ENCODE measurements at regions not wholly inside any gene's neighbourhood (a gene's known extent, or its start where the extent isn't known, plus 50 kb on each side); places are given as distances from the start of the nearest gene placed in this dataset.
"Not testable (repeated sequence)": the region's sequence is repeated elsewhere in the genome, so short reads cannot be mapped to it uniquely, and the experiment has no call there.

GRCh38 chr2:176991411-176991810, 221.2 kb upstream of the HNRNPA3 start:
- POLR2A ChIA-PET = no interaction called here
- ATAC-seq (ENCODE audit: low read depth) (no peak), DNase-seq (no peak)
- Mint-ChIP-seq H3K4me3 (no peak overlapping the region), H3K27ac (no peak overlapping the region), H3K36me3 (peaks cover 2% of the 10 kb centered on the region), H3K27me3 (peaks cover 5% of the 10 kb centered on the region), H3K4me1 (no peaks in the 10 kb centered on the region), H3K9me3 (peaks cover 6% of the 10 kb centered on the region)

GRCh38 chr2:176997074-176997791, 215.4 kb upstream of the HNRNPA3 start:
- H3K27me3 Mint-ChIP-seq = no peaks in the 10 kb centered on the region
- peaks cover 15% of the 10 kb centered on the region for H3K4me1 Mint-ChIP-seq
- peaks cover 7% of the 10 kb centered on the region for H3K36me3 Mint-ChIP-seq
- DNase-seq (no peak), ATAC-seq (ENCODE audit: low read depth) (peak; percentile 73)
- peak overlapping the region; percentile 62 for H3K4me3 Mint-ChIP-seq
- peaks cover 4% of the 10 kb centered on the region for H3K9me3 Mint-ChIP-seq
- POLR2A ChIA-PET = interaction anchor here (0.6 kb wide), 1 partner anchor 216 kb away, joined by 3 read pairs; no protein-coding TSS in a partner anchor
- peak overlapping the region; percentile 84 for H3K27ac Mint-ChIP-seq

DNA sequence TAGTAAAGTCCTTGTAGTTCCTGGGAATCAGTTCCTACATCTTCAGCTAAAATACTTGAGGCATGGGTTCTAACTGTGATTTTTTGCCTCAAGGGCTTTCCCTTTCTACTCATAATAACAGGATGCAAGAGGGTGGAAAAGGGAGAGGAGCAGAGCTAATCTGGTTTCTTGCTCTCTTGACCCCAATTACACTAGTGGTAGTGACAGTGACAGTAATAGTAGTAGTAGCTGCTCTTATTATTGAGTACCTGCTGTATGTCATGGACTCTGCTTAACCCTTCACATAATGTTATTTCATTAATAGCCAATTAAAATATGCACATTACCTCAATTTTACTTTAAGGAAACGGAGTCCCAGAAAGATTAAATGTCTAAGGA, 214.8 kb upstream of the HNRNPA3 start:
- no peak for DNase-seq
- Mint-ChIP-seq H3K4me1 (peaks cover 15% of the 10 kb centered on the region), H3K27me3 (no peaks in the 10 kb centered on the region), H3K36me3 (peaks cover 7% of the 10 kb centered on the region), H3K4me3 (peak overlapping the region; percentile 62), H3K27ac (peak overlapping the region; percentile 84), H3K9me3 (peaks cover 3% of the 10 kb centered on the region)
- POLR2A ChIA-PET = no interaction called here
- peak; percentile 34 for ATAC-seq (ENCODE audit: low read depth)

DNA sequence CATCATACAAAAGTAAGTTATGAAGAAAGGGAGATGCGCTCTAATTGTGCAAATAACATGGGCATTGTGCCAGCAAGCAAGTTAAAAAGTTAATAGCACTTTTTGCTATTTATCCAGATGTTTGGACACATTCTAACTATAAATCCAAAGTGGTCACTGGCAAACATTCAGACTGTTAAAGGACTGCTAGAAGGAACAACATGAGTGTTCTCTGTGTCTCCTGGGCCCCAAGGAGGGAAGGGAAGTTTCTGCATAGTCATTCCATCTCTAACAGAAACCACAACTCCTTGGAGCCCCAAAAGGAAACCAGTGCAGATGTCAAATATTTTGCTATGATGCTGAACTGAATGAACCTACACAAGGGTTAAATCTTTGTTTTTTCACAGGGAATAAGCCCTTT, 213.3 kb upstream of the HNRNPA3 start:
- POLR2A ChIA-PET = no interaction called here
- peaks cover 15% of the 10 kb centered on the region for H3K4me1 Mint-ChIP-seq
- DNase-seq (no peak), ATAC-seq (ENCODE audit: low read depth) (no peak)
- H3K4me3 Mint-ChIP-seq = no peak overlapping the region
- no peak overlapping the region for H3K27ac Mint-ChIP-seq
- peaks cover 4% of the 10 kb centered on the region for H3K9me3 Mint-ChIP-seq
- no peaks in the 10 kb centered on the region for H3K27me3 Mint-ChIP-seq
- H3K36me3 Mint-ChIP-seq = peaks cover 6% of the 10 kb centered on the region

GRCh38 chr2:177000061-177000714, 212.4 kb upstream of the HNRNPA3 start:
- Mint-ChIP-seq H3K27me3 (no peaks in the 10 kb centered on the region), H3K27ac (no peak overlapping the region), H3K9me3 (peaks cover 5% of the 10 kb centered on the region), H3K36me3 (peaks cover 8% of the 10 kb centered on the region), H3K4me1 (peaks cover 15% of the 10 kb centered on the region), H3K4me3 (no peak overlapping the region)
- ATAC-seq (ENCODE audit: low read depth) (no peak), DNase-seq (no peak)
- POLR2A ChIA-PET = no interaction called here

GRCh38 chr2:177000715-177001072, 211.9 kb upstream of the HNRNPA3 start:
- peaks cover 8% of the 10 kb centered on the region for H3K36me3 Mint-ChIP-seq
- no peak overlapping the region for H3K27ac Mint-ChIP-seq
- no peak overlapping the region for H3K4me3 Mint-ChIP-seq
- POLR2A ChIA-PET = no interaction called here
- H3K9me3 Mint-ChIP-seq = peaks cover 5% of the 10 kb centered on the region
- H3K4me1 Mint-ChIP-seq = peaks cover 15% of the 10 kb centered on the region
- DNase-seq (no peak), ATAC-seq (ENCODE audit: low read depth) (no peak)
- no peaks in the 10 kb centered on the region for H3K27me3 Mint-ChIP-seq

DNA sequence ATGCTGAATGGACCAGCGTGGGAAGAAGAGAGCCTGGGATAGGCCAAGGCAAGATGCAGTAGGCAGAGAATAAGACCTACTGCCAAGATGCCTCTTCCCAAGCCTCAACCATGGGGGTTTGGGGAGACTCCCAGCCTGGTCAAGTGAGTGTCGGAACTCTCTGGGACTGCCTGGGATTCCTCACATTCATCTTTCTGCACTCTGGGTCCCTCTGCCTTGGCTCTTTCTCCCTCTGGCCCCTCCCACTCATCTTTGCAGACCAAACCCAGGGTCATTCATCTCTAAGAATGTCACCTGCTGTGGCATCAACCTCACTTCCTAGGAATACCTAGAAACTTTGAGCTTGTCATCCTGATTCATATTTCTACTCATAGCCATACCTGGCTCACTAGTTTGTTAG, 211.3 kb upstream of the HNRNPA3 start:
- DNase-seq (no peak), ATAC-seq (ENCODE audit: low read depth) (no peak)
- no peaks in the 10 kb centered on the region for H3K27me3 Mint-ChIP-seq
- H3K4me1 Mint-ChIP-seq = peaks cover 15% of the 10 kb centered on the region
- POLR2A ChIA-PET = no interaction called here
- peaks cover 8% of the 10 kb centered on the region for H3K36me3 Mint-ChIP-seq
- H3K9me3 Mint-ChIP-seq = peaks cover 5% of the 10 kb centered on the region
- no peak overlapping the region for H3K4me3 Mint-ChIP-seq
- H3K27ac Mint-ChIP-seq = no peak overlapping the region

DNA sequence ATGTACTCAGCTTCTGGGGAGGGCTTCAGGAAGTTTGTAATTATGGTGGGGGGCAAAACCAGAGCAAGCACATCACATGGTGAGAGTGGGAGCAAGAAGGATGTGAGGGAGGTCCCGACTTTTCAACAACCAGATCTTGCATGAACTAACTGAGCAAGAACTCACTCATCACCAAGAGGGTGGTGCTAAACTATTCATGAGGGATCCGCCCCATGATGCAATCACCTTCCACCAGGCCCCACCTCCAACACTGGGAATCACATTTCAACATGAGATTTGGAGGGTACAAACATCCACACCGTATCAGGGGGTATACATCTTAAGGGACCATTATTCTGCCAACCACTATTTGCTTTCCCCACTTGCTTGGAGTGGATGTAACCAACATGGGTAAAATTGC, 209.6 kb upstream of the HNRNPA3 start:
- Mint-ChIP-seq H3K36me3 (peaks cover 6% of the 10 kb centered on the region), H3K27me3 (no peaks in the 10 kb centered on the region), H3K9me3 (peaks cover 5% of the 10 kb centered on the region), H3K27ac (no peak overlapping the region), H3K4me1 (peaks cover 2% of the 10 kb centered on the region), H3K4me3 (no peak overlapping the region)
- no peak for ATAC-seq (ENCODE audit: low read depth)
- POLR2A ChIA-PET = no interaction called here
- DNase-seq = no peak

DNA sequence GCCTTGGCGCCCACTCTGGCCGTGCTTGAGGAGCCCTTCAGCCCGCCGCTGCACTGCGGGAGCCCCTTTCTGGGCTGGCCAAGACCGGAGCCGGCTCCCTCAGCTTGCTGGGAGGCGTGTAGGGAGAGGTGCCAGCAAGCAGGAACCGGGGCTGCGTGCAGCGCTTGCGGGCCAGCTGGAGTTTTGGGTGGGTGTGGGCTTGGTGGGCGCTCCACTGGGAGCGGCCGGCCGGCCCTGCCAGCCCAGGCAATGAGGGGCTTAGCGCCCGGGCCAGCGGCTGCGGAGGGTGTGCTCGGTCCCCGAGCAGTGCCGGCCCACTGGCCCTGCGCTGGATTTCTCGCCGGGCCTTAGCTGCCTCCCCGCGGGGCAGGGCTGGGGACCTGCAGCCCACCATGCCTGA, 204.9 kb upstream of the HNRNPA3 start:
- not testable (repeated sequence) for H3K9me3 Mint-ChIP-seq; H3K36me3 Mint-ChIP-seq; ATAC-seq (ENCODE audit: low read depth); H3K4me1 Mint-ChIP-seq; DNase-seq; H3K4me3 Mint-ChIP-seq; H3K27ac Mint-ChIP-seq
- POLR2A ChIA-PET = interaction anchor here (0.6 kb wide), 1 partner anchor 1011 kb away, joined by 3 read pairs; no protein-coding TSS in a partner anchor
- H3K27me3 Mint-ChIP-seq = peaks cover 13% of the 10 kb centered on the region

DNA sequence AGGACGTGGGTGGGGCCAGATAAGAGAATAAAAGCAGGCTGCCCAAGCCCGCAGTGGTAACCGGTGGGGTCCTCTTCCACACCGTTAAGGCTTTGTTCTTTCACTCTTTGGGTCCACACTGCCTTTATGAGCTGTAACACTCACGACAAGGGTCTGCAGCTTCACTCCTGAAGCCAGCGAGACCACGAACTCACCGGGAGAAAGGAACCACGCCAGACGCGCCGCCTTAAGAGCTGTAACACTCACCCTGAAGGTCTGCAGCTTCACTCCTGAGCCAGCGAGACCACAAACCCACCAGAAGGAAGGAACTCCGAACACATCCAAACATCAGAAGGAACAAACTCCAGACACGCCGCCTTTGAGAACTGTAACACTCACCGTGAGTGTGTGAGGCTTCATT, 203.9 kb upstream of the HNRNPA3 start:
- DNase-seq; H3K36me3 Mint-ChIP-seq; ATAC-seq (ENCODE audit: low read depth); H3K4me1 Mint-ChIP-seq; H3K9me3 Mint-ChIP-seq; POLR2A ChIA-PET; H3K27ac Mint-ChIP-seq: not testable (repeated sequence)
- peak overlapping the region; percentile 23 for H3K4me3 Mint-ChIP-seq
- peaks cover 13% of the 10 kb centered on the region for H3K27me3 Mint-ChIP-seq

DNA sequence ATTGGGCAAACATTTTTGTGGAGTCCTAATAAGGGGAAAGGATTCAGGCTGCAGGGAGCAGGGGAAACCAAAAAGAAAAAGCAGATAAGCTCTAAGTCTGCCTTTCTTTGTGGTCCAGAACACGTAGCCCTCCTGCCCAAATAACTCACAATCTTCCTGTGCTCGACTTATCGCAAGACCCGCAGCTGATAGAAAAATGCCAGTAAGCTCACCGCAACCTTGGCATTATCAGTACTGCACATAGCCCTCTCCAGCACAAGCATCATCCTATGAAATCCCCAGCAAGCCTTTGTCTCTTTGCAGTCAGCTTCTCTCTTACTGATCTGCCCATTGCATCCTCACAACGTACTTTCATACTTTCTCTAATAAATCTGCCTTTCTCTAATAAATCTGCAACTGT, 202.4 kb upstream of the HNRNPA3 start:
- no peak overlapping the region for H3K27ac Mint-ChIP-seq
- ATAC-seq (ENCODE audit: low read depth) (no peak), DNase-seq (no peak)
- peaks cover 7% of the 10 kb centered on the region for H3K4me1 Mint-ChIP-seq
- POLR2A ChIA-PET = no interaction called here
- H3K9me3 Mint-ChIP-seq = peaks cover 2% of the 10 kb centered on the region
- no peak overlapping the region for H3K4me3 Mint-ChIP-seq
- H3K27me3 Mint-ChIP-seq = peaks cover 13% of the 10 kb centered on the region
- H3K36me3 Mint-ChIP-seq = peaks cover 3% of the 10 kb centered on the region

- H3K9me3 Mint-ChIP-seq = peaks cover 2% of the 10 kb centered on the region
- H3K4me1 Mint-ChIP-seq = peaks cover 7% of the 10 kb centered on the region
- ATAC-seq (ENCODE audit: low read depth) (no peak), DNase-seq (no peak)
- peaks cover 3% of the 10 kb centered on the region for H3K36me3 Mint-ChIP-seq
- no peak overlapping the region for H3K4me3 Mint-ChIP-seq
- peaks cover 13% of the 10 kb centered on the region for H3K27me3 Mint-ChIP-seq
- no peak overlapping the region for H3K27ac Mint-ChIP-seq
- POLR2A ChIA-PET = no interaction called here
These were observed 201.7 kb upstream of the HNRNPA3 start for GRCh38 chr2:177010861-177011260.

- Mint-ChIP-seq H3K27ac (no peak overlapping the region), H3K4me1 (peaks cover 7% of the 10 kb centered on the region), H3K27me3 (peaks cover 13% of the 10 kb centered on the region), H3K36me3 (no peaks in the 10 kb centered on the region), H3K4me3 (no peak overlapping the region), H3K9me3 (no peaks in the 10 kb centered on the region)
- POLR2A ChIA-PET = no interaction called here
- ATAC-seq (ENCODE audit: low read depth) = no peak
- no peak for DNase-seq
These were observed 197.6 kb upstream of the HNRNPA3 start for GRCh38 chr2:177014946-177015345.

- peaks cover 7% of the 10 kb centered on the region for H3K4me1 Mint-ChIP-seq
- H3K27me3 Mint-ChIP-seq = peaks cover 11% of the 10 kb centered on the region
- H3K36me3 Mint-ChIP-seq = no peaks in the 10 kb centered on the region
- ATAC-seq (ENCODE audit: low read depth) (no peak), DNase-seq (no peak)
- no peak overlapping the region for H3K27ac Mint-ChIP-seq
- no peak overlapping the region for H3K4me3 Mint-ChIP-seq
- POLR2A ChIA-PET = no interaction called here
- no peaks in the 10 kb centered on the region for H3K9me3 Mint-ChIP-seq
These were observed 197.2 kb upstream of the HNRNPA3 start for GRCh38 chr2:177015356-177015923.

All from activated naive CD8-positive, alpha-beta T cell treated with anti-CD3 and anti-CD28 coated beads, Interleukin-2, amount 10 ng/mL, durations not matched to agents 7 days and 5 days (primary cell).